Upper lobe of left lung (tissue), 4 donors: ENCODE measurements at regions not wholly inside any gene's neighbourhood (a gene's known extent, or its start where the extent isn't known, plus 50 kb on each side); places are given as distances from the start of the nearest gene placed in this dataset.

Experiments
- CTCF ChIP-seq, 6 experiments: fragments of 450-650 bp in 4 of 6; fragments of 200-600 bp in 2 of 6; sonication (generic) in 2 of 6; IDR thresholded peaks; one replicate each; pipeline ENCODE4 v1.5.1; 2016 to 2019; ENCODE audit warnings: antibody characterized with exemption in 6 of 6
- POLR2A ChIP-seq, 4 donors: fragments of 450-650 bp; IDR thresholded peaks; one replicate each; pipeline ENCODE4 v1.5.1; 2016 to 2017; ENCODE audit warnings: antibody characterized with exemption in 4 of 4, mild to moderate bottlenecking in 2 of 4
- POLR2AphosphoS5 ChIP-seq, 2 donors: sonication (generic); formaldehyde crosslinking; IDR thresholded peaks; one replicate each; pipeline ENCODE4 v1.5.1; 2017; ENCODE audit warnings: antibody characterized with exemption in 2 of 2

- TF ChIP-seq POLR2A (IDR thresholded peaks at IDR 0.05) (no peak), CTCF (IDR thresholded peaks at IDR 0.05) (no peak), POLR2AphosphoS5 (IDR thresholded peaks at IDR 0.05) (no peak)
These were observed 1593.2 kb downstream of the C4orf33 start for GRCh38 chr4:130689181-130689580.
